GM18502 (cell line): ENCODE measurements at regions not wholly inside any gene's neighbourhood (a gene's known extent, or its start where the extent isn't known, plus 50 kb on each side); places are given as distances from the start of the nearest gene placed in this dataset.
"Not testable (repeated sequence)": the region's sequence is repeated elsewhere in the genome, so short reads cannot be mapped to it uniquely, and the experiment has no call there.

Experiments used
- ATAC-seq: cut with Tn5 transposase; IDR thresholded peaks from one replicate; pipeline ENCODE4 v1.9.1; 2021; ENCODE audit warnings: mild to moderate bottlenecking; ENCODE audit not compliant: unreplicated experiment, poor library complexity

DNA sequence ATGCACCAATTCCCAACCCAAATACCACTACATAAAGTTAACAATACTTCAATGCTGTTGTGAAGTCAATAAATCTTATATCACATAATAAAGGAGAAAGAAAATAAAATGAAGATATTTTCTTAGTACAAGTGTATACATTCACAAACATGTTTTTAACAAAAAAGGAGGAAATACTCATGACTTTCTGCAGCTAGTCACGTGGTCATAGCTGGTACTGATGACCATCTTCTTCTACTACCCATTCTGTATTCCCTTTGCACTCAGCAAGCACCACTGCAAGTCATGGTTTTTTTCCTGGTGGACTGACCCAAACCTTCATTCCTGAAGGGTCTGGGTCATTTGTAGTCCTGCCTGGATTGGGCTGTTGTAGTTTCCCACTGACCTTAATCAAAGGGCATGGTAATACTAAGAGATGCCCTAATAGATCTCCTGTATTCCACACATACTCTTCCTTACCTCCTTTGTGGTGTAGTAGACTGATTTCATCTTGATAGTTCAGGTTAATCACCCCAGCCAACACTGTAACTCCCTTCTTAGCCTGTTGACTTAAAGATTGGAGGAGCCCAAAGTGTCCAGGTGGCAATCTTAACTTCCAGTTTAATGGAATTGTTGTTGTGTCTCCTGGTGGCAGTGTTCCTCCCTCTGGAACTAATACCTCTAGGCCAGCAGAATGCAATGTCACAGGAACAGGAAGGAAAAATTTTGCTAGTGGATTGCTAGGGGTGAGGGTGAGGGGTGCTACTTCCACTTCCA is 83.1 kb upstream of the CYRIA start:
- not testable (repeated sequence) for ATAC-seq

DNA sequence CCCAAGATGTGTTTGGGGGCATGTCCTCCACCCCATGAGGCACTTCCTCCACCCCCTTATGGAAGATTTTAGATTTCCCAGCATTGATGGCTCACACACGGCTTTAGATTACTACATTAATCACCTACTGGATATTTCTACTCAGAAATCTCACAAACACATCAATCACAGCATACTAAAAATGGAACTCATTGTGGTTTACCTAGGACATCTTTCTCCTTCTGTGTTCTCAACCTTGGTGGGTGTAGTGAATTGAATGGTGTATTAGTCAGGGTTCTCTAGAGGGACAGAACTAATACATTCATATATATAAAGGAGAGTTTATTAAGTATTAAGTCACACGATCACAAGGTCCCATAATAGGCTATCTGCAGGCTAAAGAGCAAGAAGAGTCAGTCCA is 82.1 kb upstream of the CYRIA start:
- ATAC-seq: no peak

DNA sequence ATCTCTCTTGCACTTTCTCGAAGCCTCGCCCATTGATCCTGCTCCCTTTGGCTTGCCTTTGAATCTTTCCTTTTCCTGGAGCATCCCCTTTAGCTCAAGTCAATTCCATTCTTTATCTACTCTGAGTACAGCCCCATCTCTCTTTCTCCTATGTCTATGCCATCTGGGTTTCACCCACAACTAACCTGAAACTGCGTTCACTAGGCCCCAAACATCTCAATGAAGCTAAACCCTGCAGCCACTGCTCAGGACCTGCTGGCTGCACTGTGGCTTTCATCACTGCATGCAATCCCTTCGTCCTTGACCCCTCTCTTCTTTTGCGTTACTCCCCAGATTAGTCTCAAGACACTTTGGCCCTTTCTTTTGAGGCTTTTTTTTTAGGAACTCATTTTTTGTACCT is 81.6 kb upstream of the CYRIA start:
- ATAC-seq: no peak

DNA sequence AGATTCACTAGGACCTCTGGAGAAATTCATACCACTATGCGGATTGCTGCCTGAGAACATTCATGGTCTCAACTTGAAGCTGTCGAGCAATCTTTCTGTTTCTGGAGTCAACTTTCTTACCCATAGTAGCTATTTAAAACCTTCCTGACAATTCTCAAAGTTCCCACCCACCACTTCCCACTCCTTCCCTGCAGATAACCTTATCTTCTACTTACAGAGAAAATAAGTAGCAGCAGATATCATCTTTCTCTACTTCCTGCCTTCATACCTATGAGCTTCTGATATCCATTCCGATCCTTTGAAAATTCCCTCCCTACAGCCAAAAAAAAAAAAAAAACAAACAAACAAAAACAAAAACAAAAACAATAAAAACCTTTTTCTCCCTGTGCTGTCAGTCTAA is 81.2 kb upstream of the CYRIA start:
- ATAC-seq: no peak

DNA sequence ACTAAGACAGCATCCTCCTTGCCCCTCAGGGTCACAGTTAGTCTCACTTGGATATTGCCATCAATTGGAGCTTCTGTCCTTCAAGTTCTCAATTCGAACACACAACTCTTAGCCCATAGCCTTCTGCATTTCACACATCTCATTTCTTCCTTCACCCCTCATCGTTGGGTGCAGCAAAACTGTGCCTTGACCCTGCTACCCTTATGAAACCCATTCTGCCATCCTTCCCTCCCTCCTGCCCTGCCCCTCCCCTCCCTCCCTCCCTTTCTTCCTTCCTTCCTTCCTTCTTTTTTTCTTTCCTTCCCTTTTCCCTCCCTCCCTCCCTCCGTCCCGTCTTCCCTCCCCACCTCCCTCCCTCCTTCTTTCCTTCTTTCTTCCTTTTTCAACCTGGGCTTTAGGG is 80.7 kb upstream of the CYRIA start:
- no peak for ATAC-seq

DNA sequence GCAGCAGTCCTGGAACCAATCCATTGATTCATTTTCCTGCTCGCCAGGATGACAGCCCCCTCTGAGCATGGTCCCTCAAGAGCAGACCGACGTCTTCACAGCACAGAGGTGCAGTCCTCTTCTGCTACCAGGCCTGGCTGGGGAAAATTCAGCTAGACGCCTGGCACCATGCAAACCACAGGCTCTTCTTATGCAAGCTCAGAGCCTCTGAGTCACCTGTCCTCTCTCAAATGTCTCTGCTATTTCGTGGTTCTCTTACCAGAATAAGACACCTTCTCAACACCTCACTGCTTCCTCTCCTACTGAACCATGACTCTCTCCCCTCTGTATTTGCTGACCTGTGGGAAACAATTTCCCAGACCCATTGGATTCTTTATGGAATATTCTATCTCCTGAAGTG is 79.8 kb upstream of the CYRIA start:
- ATAC-seq: no peak

DNA sequence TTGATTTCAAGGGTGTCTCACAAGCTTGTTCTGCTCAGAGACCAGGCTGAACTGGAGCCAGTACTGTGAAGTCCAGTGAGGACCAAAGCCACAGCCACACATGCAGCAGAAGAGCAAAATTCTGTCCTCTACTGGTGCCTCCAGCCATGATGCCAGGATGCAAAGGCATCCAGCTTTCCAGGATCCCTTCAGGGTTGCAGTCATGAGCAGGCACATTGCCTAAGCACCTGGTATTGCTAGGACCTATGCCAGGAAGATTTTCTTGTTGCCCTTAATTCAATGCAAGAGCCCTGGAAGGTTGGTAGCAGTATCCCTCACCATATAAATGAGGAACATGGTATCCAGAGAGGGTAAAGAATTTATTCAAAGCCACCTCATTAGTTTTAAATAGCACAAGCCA is 78.9 kb upstream of the CYRIA start:
- no peak for ATAC-seq

DNA sequence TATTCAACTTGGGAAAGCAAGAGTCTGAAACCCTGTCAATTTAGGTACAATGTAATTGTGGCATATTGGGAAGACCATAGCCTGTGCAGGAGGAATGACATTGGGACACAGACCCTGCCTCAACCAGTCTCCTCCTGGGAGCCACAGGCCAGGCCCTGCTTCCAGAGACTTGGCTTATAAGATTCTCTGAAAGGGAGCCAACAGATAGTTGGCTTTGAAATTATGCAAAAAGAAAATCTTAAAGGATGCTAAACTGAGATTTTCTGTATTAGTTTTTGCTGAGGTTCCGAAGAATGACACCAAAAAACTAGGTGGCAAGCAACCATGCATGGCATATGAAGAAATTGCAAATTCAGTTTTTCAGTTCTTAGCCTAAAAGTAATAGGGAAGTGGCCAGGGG is 76.4 kb upstream of the CYRIA start:
- no peak for ATAC-seq

DNA sequence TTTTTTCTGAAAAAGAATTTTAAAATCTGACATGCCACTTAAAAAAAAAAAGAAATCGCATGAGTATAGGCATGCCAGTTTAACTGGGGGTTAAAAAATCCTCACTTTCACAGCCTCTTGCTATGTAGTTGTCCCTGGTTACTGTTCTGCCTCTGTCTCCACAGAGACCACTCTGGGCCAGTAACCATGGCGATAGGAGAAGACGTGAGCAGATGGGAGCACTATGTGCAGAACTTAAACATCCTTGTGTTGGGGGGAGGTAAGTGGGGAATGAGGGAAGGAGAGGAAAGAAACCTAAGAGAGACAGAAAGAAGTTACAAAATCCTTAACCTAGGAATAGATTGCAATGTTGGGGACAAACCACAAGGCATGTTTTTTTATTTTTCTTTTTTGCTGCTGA is 75.9 kb upstream of the CYRIA start:
- no peak for ATAC-seq

DNA sequence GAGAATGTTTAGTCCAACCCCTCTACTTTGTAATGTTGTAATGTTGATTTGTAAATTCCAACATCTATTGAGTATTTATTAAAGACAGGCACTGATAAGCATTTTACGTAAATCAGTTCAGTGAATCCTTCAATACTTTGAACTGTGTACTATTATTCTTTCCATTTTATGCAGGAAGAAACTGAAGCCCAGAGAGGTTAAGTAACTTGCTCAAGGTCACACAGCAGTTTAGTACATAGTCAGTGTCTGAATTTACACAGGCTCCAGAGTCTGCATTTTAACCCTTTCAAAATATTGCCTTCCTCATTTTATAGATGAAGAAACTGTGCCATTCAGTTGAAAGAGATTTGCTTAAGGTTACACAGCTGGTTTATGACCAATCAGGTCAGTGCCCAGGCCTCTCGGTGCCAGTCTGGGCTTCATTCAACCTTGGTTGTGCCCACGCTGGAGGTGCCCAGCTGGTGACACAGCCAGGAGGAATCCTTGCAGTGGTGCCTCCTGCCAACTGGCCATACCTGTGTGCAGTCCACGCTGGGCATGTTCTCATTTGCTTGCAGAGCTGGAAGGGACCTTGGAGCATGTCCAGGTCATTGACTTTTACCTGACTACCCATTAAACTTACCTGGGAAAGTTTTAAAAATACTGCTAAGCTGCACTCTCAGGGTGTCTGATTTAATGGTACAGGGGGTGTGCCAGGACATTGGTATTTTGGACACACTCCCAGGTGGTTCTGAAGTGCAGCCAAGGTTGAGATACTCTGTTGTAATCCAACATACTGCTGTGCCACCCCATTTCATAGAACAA is 74.3 kb upstream of the CYRIA start:
- ATAC-seq: no peak

DNA sequence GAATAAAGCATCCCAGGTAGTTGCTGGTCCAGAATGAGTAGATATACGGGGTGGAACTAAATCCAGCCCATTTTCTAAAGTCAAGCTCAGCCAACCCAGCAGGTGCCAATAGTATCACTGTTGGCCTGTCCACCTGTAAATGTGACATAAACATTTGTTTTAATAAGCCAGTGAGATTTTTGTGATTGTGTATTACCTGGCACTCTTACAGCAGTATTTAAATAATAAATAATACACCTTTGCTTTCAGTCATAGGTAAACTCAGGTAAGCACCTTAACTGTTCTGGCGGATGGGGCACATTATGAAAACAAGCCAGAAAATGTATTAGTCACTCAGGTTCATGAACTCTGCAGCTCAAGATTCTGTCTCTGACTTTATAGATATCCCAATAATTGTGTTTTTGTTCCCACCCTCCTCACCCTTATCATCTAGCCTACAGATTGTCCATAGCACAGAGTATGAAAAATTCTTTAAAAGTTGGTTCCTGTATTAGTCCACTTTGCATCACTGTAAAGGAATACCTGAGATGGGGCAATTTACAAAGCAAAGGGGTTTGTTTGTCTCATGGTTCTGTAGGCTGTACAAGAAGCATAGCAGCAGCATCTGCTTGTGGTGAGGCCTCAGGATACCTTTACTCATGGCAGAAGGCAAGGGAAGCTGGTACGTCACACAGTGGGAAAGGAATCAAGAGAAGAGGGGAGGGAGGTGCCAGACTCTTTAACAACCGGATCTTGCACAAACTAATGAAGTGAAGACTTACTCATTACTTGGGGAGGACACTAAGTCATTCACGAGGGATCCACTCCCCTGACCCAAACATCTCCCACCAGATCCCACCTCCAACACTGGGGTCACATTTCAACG is 73.0 kb upstream of the CYRIA start:
- ATAC-seq: no peak

DNA sequence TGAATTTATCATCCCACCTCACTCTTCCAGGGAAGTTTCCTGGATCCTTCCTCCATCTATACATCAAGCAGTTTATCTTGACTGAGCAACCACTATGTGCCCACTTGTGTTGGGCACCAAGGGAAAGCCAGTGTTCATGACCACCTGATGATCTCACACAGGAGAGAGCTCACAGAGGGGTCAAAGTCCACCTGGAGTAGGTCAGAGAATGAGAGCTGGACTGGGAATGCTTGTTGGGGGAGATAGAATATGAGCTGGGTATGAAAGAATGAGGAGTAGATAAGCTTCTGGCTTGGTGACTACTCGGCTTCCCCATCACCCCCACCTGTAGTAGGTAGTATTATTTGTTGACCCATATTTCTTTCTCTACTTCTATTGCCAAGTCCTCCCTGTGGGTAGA is 72.2 kb upstream of the CYRIA start:
- ATAC-seq: no peak

DNA sequence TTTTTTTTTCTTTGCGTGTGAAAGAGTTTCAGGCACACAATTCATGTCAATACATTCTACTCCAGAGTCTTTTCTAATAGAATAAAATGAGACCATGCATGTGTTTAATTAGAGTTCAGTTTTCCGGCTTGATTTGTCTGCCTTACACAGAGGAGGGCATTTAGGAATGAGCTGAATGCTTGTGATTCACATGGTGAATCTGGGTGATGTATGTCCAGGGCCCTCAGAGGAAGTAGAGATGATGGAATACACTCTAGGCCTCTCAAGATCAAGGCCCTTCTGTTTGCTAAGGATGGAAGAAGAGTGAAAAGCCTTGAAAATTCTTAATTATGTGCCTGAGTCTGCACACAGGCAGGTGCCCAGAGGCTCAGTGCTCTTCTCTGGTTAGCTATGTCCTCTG is 71.0 kb upstream of the CYRIA start:
- no peak for ATAC-seq

DNA sequence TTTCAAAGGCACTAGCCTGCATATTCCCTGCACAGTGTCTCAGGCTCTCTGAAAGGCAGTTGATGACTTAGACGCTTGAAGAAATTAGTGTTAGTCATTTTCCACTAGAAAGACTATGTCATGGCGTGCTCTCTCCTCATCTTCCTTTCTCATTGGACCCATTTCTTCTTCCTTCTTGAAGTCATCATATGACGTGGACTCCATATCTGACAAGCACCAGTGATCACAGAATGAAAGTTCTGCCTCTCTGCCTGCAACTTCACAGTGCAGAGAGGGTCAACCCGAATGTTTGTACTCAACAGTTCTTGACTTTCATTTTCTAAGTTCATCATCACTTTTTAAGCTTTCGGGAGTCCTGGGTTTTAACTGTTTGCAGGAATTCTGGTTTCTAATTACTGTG is 63.7 kb upstream of the CYRIA start:
- ATAC-seq: peak; percentile 68

DNA sequence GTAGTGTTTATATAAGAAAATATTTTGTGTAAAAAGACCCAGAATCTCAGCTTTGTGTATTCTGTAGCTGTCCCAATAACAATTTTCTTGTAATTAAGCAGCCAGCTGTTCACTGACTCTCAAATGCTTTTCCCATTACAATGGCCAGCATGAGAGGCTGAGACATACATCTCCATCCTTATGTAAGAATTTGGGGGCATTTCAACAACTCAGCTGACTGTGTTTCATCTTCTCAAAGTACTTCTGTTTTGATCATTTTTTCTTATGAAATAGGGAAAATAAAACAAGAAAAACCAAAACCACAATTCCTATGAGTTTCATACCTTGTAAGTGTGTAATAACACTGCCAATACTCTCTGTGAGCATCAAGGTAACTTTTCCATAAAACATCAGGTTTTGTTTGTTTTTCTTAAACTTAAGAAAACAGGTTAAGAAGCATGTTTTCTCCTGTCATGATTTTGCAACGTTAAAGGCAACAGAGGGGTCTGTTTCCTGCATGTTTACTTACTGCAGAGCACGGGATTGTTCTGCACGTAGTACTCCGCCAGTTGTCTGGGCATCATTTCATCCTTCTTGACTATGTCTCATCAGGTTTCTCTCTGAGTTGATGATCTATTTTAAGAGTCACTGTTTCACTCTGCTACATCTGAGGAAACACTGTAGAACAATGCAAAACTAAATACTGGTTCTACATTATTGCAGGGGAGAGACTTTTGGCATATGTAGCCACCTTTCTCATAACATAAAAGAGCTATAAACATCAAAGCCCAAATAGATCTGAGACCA is 62.9 kb upstream of the CYRIA start:
- ATAC-seq: peak; percentile 80

DNA sequence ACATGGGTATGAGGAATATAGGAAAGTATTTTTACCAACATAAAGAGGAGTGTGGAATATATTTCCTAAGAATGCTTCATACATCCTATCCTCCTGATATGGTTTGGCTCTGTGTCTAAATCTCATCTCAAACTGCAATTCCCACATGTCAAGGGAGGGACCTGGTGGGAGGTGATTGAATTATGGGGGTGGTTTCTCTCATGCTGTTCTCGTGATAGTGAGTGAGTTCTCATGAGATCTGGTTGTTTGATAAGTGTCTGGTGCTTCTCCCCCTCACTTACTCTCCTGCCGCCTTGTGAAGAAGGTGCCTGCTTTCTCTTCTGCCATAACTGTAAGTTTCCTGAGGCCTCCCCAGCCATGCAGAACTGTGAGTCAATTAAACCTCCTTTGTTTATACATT is 62.2 kb upstream of the CYRIA start:
- ATAC-seq: not testable (repeated sequence)

DNA sequence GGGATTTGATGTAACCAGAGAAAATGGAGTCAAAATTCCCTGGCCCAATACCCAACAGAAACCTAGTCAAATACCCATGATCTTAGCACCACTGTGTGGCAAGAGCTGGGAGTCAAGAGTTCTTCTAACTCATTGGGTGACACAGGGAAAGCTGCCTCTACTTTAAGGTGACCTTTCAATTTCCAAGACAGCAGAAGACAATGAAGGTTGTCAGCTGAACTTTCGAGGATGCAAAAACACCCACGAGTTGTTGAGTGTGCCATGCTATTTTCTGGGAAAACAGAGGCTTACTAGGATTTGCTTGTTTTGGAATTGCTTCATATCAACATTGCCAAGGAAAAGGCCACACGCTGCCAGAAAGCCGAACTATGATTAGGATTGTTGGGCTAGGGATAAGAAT is 61.6 kb upstream of the CYRIA start:
- ATAC-seq: no peak

DNA sequence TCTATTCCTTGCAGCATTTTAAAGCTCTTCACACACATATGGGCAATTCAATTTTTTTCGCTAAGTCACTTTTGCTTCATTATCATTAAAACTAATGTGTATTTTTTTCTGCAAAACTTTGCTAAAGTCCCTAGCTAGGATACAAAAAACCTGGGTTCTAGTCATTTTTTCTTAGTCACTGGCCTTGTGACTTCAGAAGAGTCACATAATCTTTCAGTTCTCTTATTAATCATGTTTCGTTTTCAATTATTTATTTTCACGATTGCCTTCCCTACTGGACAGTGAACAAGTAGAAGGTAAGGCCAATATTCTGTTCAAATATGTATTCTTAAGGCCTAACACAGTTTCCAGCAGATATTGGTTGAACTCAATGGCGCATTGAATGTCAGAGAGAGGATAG is 60.9 kb upstream of the CYRIA start:
- no peak for ATAC-seq

DNA sequence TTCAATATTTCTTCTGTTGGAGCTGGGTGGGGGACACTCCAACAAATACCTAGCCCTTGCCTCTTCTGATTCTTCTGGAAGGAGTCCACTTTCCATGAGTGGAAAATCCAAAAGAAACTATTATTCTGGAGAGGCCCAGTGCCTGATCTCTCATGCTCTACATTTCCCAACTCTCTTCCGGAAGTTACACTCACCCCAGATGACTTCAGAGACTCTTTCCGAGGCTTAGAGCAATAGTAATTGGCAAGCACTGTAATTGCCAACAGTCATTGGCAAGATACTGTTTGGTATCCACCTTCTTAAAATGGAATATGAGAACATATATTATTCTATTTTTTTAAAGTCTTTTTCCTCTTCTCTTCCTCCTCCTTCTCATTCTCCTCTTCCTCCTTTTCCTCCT is 60.5 kb upstream of the CYRIA start:
- ATAC-seq: no peak

DNA sequence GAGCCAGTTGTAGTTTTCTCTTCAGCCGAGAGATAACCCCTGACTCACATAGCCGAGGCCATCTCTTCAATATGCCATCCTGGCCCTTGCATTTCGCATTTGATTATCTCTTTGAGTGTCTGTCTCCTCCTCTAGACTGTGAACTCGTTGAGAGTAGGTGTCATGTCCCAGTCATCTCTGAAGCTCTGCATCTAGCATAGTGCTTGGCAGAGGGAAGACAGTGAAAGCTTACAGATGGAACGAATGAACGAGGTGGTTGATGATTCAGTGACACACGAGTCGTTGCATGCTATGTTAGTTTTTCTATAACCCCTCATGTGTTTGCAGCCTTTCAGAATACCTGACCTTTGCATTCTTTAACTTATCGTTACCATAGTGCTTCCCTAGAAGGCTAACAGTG is 59.9 kb upstream of the CYRIA start:
- ATAC-seq: no peak
